Thyroid gland (tissue), 4 donors: ENCODE measurements at regions not wholly inside any gene's neighbourhood (a gene's known extent, or its start where the extent isn't known, plus 50 kb on each side); places are given as distances from the start of the nearest gene placed in this dataset.

Experiments
- POLR2A ChIP-seq, 2 donors: fragments of 450-650 bp; IDR thresholded peaks; one replicate each; pipeline ENCODE4 v1.6.1; 2017; ENCODE audit warnings: antibody characterized with exemption in 2 of 2, mild to moderate bottlenecking in 2 of 2, moderate library complexity in 1 of 2
- TF ChIP-seq, protein P1 (sequence below), 6 experiments: fragments of 200-600 bp in 3 of 6; fragments of 450-650 bp in 3 of 6; sonication (generic) in 3 of 6; IDR thresholded peaks; one replicate each; pipeline ENCODE4 v1.5.1; 2016 to 2019; ENCODE audit warnings: antibody characterized with exemption in 6 of 6, mild to moderate bottlenecking in 2 of 6, inconsistent platforms in 1 of 6, moderate library complexity in 1 of 6

DNA sequence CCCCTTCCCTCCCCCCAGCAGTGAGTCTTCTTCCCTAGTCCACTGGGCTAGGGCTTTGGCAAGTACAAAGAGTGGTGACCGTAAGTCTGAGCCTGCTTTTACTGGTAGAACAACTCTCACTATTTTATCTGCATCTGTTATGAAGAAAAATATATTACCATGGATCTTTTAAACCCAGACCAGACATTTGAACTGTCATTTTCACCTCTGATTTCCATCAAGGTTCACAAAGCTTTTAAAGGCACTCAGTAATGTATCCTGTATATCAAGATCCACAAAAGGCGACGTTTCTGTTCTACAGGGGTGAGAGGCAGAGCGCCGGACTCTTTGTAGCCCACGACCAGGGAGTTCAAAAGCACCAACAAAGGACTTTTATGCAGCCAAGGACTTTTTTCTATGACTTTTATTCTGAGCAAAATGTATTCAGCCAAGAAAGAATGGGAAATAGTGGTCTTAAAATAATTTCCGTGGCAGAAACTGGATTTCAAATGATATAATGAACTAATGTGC, 388.3 kb downstream of the ANXA1 start:
- TF ChIP-seq, protein P1, sequence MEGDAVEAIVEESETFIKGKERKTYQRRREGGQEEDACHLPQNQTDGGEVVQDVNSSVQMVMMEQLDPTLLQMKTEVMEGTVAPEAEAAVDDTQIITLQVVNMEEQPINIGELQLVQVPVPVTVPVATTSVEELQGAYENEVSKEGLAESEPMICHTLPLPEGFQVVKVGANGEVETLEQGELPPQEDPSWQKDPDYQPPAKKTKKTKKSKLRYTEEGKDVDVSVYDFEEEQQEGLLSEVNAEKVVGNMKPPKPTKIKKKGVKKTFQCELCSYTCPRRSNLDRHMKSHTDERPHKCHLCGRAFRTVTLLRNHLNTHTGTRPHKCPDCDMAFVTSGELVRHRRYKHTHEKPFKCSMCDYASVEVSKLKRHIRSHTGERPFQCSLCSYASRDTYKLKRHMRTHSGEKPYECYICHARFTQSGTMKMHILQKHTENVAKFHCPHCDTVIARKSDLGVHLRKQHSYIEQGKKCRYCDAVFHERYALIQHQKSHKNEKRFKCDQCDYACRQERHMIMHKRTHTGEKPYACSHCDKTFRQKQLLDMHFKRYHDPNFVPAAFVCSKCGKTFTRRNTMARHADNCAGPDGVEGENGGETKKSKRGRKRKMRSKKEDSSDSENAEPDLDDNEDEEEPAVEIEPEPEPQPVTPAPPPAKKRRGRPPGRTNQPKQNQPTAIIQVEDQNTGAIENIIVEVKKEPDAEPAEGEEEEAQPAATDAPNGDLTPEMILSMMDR (IDR thresholded peaks at IDR 0.05): no peak
- no peak for TF ChIP-seq POLR2A (IDR thresholded peaks at IDR 0.05)
